ENCODE measurements at regions not wholly inside any gene's neighbourhood (a gene's known extent, or its start where the extent isn't known, plus 50 kb on each side); places are given as distances from the start of the nearest gene placed in this dataset.
A peak's percentile ranks its signal among the peaks of the same experiment; 100 is the strongest.

DNA sequence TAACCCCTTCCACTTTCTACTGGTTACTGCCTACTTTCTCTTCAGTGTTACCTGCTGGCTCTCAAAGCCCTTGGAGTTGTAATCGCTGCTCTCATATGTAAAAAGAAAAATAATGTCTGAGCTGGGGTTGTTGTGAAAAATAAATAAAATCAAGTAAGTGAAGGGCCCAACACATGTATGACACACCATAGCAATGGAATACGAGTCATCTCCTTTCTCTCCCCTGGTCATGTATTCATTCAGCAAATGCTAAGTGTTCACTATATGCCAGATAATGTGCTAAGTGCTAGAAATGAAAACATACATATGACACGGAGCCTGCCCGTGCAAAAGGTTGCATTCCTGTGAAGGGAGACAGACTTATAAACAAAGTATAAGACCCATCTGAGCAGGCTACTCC is 535.0 kb downstream of the RFC3 start:
- TF ChIP-seq, protein P1, sequence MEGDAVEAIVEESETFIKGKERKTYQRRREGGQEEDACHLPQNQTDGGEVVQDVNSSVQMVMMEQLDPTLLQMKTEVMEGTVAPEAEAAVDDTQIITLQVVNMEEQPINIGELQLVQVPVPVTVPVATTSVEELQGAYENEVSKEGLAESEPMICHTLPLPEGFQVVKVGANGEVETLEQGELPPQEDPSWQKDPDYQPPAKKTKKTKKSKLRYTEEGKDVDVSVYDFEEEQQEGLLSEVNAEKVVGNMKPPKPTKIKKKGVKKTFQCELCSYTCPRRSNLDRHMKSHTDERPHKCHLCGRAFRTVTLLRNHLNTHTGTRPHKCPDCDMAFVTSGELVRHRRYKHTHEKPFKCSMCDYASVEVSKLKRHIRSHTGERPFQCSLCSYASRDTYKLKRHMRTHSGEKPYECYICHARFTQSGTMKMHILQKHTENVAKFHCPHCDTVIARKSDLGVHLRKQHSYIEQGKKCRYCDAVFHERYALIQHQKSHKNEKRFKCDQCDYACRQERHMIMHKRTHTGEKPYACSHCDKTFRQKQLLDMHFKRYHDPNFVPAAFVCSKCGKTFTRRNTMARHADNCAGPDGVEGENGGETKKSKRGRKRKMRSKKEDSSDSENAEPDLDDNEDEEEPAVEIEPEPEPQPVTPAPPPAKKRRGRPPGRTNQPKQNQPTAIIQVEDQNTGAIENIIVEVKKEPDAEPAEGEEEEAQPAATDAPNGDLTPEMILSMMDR (IDR thresholded peaks at IDR 0.05; ENCODE audit: low read depth, low read length): no peak
- DNase-seq (ENCODE audit: low read depth in 2 of 2): peak in 1 of 2 donors; percentile 35
- no peak overlapping the region for H3K4me3 ChIP-seq (replicated peaks in 1 of 2; ENCODE audit: low read depth in 2 of 2, low read length in 2 of 2)

DNA sequence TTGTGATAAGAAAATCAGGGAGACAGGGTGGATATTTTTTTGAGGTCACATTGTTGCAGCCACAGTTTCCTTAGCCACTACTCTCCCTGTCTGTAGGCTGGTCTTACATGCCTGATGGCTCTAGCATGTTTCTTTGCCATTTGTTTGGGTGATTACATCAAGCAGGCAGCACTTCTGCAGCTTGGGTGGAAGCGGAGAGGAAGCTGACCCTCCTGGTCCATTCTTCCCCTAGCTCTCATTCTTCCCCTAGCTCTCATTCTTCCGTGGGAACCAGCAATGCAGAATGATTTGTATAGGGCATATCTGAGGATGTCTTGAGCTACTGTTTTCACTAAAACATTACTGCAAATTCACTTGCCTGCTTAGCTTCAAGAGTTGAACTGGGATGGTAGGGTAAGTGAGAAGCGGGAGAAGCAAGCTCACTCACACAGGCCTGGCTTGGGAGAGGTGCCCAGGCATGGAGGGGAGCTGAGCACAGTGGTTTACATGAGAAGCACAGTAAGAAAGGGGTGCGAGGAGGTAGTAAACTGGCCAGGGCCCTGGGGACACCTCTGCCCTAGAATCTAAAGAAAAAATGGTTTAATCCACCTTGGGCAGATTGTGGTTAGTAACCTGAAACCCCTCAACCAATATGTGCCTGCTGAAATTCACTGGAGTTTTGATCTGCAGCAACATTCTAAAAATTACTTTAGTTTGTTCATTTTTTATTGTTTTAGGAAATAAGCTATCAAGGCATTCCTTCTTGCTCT is 538.9 kb downstream of the RFC3 start:
- no peak overlapping the region for H3K4me3 ChIP-seq (replicated peaks in 1 of 2; ENCODE audit: low read depth in 2 of 2, low read length in 2 of 2)
- TF ChIP-seq, protein P1 (IDR thresholded peaks at IDR 0.05; ENCODE audit: low read depth, low read length): no peak
- no peak for DNase-seq (ENCODE audit: low read depth in 2 of 2)

DNA sequence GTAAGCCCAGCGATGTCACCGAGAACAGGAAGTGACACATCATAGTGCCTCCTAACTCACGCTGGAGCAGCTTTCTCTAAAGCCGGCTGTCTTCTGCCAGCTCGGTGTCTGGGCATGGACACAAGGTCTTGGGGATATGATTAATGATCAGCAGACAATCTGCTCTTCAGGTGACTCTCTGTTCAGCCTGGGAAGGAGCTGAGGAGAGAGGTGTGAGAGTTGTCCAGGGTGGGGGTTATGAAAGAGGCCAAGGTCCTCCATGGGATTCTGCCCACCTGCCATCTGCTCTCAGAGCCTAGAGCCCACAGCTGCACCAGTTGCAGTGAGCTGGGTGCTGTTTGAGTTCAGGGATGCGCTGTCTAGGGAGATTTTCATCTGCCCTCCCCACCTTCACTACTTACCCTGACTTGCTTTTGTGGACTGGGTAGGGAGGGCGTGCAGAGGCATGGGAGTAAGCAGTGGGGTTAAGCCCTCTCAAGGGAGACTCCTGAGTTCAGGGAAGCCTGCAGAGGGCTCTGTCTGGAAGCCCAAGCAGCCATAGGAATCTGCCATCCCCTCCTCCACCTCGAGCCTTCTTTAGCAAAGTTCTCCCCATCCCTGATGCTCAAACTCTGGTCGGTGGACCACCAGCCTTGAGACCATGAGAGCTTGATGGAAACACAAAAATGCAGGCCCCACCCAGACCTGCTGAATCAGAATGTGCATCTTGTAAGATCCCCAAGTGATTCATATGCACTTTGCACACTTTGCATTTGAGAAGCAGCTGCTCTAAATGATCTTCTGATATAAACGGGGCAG is 539.7 kb downstream of the RFC3 start:
- TF ChIP-seq, protein P1 (IDR thresholded peaks at IDR 0.05; ENCODE audit: low read depth, low read length): no peak
- no peak overlapping the region for H3K4me3 ChIP-seq (replicated peaks in 1 of 2; ENCODE audit: low read depth in 2 of 2, low read length in 2 of 2)
- DNase-seq (ENCODE audit: low read depth in 2 of 2): peak; percentile 67 to 85

DNA sequence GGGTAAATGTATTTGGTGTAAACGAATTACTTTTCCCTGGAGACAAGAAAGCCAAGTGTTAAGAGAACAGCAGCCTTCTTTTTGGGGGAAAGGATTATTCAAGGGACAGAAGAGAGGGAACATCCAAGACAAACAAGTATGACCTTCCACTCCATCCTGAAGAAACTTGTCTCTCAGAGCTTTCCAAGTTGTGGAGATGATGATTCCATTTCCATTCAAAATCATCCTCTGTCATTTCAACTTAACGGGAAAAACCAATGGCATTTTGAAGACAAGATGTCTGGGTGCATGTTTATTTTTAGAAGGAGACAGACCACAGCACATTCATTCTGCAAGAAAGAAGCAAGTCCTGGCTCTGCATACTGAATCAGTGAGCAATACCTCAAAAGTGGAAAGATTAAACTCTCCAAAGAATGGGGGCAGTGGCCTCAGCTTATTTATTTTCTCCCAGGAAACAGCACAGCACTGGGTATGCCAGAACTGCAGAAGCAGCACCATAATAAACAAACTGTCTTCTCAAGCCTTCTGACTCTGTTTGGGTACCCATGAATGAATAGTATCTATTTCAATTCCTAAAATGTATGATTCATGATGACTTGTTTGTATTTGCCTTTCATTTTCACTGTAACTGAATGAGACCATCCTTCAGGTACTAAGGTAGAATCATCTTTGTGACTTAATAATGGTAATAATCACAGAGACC is 541.0 kb downstream of the RFC3 start:
- DNase-seq (ENCODE audit: low read depth in 2 of 2): peak; percentile 62 to 78
- TF ChIP-seq, protein P1 (IDR thresholded peaks at IDR 0.05; ENCODE audit: low read depth, low read length): no peak
- H3K4me3 ChIP-seq (replicated peaks in 1 of 2; ENCODE audit: low read depth in 2 of 2, low read length in 2 of 2): no peak overlapping the region

DNA sequence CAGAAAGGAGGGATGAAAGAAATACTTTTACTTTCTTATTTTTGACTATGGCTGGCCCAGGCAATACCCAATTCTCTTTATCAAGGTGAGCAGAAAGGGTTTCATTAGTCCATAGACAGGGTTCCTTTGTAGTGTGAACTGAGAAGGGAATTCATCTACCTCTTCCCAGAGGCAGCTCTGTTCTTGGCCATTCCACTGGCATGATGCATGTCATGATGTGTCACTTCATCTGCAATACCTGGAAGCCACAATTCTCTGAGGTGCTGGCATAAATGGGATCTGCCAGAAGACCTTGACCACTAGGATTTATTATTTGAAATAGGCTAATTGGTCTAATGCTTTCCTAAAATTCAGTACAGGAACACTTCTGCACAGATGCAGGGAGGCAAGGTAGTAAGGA is 542.8 kb downstream of the RFC3 start:
- TF ChIP-seq, protein P1 (IDR thresholded peaks at IDR 0.05; ENCODE audit: low read depth, low read length): no peak
- no peak overlapping the region for H3K4me3 ChIP-seq (replicated peaks in 1 of 2; ENCODE audit: low read depth in 2 of 2, low read length in 2 of 2)
- DNase-seq (ENCODE audit: low read depth in 2 of 2): no peak

DNA sequence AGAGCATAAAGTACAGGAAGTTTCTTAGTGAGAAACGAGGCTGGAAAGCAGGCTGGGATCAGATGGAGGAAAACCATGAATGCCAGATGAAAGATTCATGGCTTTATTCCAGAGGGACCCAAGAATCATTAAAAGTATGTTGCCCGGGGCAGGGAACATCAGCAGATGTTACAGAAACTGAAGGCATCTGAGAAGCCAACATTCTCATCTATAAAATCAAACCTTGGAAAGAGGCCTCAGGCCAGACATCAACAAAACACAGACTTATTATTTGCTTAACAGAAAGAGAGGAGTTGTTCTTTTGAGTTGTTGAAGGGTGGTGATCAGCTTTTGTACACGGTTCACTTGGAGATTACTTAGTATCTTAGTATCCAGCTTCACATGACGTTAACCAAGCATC is 543.6 kb downstream of the RFC3 start:
- TF ChIP-seq, protein P1 (IDR thresholded peaks at IDR 0.05; ENCODE audit: low read depth, low read length): no peak
- no peak overlapping the region for H3K4me3 ChIP-seq (replicated peaks in 1 of 2; ENCODE audit: low read depth in 2 of 2, low read length in 2 of 2)
- peak in 1 of 2 donors; percentile 26 for DNase-seq (ENCODE audit: low read depth in 2 of 2)

All from cardiac fibroblast (primary cell).